ENCODE measurements at regions not wholly inside any gene's neighbourhood (a gene's known extent, or its start where the extent isn't known, plus 50 kb on each side); places are given as distances from the start of the nearest gene placed in this dataset.
A peak's percentile ranks its signal among the peaks of the same experiment; 100 is the strongest.

DNA sequence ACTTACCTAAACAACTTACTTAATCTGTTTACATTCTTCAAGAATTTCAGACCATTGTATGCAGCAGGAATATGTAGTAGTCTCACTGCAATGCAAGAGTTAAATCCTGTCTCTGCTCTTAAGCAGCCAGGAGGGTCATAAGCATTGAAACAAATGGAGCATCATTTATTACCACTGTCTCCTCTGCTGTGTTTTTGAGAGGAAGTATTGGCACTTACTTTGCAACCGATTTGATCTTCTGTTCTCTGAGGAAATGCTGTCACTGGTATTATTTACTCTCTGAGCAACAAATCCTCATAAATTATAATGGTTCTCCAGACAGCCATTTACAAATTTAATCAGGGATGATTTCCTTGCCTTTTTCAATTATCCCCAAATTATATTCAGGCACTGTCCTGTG is 1367.1 kb downstream of the STIM2 start (continued):
- TF ChIP-seq, protein P1, sequence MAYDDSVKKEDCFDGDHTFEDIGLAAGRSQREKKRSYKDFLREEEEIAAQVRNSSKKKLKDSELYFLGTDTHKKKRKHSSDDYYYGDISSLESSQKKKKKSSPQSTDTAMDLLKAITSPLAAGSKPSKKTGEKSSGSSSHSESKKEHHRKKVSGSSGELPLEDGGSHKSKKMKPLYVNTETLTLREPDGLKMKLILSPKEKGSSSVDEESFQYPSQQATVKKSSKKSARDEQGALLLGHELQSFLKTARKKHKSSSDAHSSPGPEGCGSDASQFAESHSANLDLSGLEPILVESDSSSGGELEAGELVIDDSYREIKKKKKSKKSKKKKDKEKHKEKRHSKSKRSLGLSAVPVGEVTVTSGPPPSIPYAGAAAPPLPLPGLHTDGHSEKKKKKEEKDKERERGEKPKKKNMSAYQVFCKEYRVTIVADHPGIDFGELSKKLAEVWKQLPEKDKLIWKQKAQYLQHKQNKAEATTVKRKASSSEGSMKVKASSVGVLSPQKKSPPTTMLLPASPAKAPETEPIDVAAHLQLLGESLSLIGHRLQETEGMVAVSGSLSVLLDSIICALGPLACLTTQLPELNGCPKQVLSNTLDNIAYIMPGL (CRISPR knock-in tag; IDR thresholded peaks at IDR 0.05; ENCODE audit: borderline replicate concordance) = no peak
- TF ChIP-seq KDM5A (IDR thresholded peaks at IDR 0.05) = no peak
- no peak for TF ChIP-seq ZSCAN20 (CRISPR knock-in tag; IDR thresholded peaks at IDR 0.05)
- TF ChIP-seq, protein P2, sequence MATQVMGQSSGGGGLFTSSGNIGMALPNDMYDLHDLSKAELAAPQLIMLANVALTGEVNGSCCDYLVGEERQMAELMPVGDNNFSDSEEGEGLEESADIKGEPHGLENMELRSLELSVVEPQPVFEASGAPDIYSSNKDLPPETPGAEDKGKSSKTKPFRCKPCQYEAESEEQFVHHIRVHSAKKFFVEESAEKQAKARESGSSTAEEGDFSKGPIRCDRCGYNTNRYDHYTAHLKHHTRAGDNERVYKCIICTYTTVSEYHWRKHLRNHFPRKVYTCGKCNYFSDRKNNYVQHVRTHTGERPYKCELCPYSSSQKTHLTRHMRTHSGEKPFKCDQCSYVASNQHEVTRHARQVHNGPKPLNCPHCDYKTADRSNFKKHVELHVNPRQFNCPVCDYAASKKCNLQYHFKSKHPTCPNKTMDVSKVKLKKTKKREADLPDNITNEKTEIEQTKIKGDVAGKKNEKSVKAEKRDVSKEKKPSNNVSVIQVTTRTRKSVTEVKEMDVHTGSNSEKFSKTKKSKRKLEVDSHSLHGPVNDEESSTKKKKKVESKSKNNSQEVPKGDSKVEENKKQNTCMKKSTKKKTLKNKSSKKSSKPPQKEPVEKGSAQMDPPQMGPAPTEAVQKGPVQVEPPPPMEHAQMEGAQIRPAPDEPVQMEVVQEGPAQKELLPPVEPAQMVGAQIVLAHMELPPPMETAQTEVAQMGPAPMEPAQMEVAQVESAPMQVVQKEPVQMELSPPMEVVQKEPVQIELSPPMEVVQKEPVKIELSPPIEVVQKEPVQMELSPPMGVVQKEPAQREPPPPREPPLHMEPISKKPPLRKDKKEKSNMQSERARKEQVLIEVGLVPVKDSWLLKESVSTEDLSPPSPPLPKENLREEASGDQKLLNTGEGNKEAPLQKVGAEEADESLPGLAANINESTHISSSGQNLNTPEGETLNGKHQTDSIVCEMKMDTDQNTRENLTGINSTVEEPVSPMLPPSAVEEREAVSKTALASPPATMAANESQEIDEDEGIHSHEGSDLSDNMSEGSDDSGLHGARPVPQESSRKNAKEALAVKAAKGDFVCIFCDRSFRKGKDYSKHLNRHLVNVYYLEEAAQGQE (IDR thresholded peaks at IDR 0.05) = no peak

DNA sequence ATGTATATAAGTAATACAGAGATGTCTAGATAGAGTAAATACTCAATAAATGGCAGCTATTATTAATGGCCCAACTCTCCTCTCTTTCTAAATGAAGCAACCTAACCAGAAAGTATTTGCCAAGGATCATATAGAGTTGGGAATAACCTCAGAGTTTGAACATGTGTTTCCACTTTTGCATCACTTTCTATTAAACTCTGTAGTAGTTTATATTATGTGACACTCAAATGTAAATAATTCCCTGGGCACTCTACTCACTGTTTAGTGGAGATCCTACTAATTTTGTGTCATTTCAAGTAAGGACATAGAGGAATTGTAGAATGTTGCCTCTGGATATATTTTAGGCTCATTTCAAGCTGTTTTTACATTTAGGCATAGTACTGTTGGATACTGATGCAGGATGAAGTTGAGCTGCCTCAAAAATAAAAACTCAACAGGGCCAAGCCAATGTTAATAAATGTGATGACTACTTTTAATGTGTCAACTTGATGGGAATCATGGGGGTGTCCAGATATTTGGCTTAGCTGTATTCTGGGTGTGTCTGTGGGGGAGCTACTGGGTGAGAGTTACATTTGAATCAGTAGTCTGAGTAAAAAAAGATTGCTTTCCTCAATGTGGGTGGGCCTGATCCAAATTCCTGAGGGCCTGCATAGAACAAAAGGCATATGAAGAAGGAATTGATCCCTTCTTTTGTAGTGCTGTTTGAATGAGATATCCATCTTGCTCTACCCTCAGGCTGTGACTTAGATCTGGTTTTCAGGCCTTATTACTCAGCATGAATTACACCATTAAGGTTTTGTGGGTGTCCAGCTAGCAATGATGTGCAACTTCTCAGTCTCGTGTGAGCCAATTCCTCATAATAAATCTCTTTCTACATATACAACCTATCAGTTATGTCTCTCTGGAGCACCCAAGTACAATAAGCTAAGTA is 1368.2 kb downstream of the STIM2 start:
- CTCF ChIA-PET = no interaction called here

DNA sequence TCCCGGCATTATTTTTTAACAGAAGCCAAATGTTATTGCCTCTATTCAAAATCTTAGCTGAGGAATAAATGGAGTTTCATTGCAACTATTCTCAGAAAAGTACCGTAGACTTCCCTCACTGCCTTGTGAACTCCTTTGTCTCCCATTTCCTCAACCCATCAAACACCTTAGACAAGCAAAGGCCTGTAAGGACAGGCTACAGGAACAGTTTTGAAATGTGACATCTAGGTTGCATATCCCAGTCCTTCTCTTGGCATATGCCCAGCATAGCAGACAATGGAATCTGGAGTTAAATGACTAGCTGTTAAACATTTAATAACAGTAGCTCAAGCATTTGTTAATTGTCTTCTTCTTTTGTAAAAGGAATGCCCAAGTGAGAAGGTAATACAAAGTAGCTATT is 1371.7 kb downstream of the STIM2 start:
- H3K9me3 ChIP-seq = no peaks in the 10 kb centered on the region
- TF ChIP-seq CHD2 (IDR thresholded peaks at IDR 0.05; ENCODE audit: low read length, partially characterized antibody) (no peak), RARB (CRISPR knock-in tag; IDR thresholded peaks at IDR 0.05) (no peak), CBX8 (IDR thresholded peaks at IDR 0.05) (no peak), SMC3 (IDR thresholded peaks at IDR 0.05) (no peak), CBX2 (IDR thresholded peaks at IDR 0.05; ENCODE audit: borderline replicate concordance, low read depth) (no peak), HDAC2 (IDR thresholded peaks at IDR 0.05) (no peak), RAD21 (conservative IDR thresholded peaks at IDR 0.05 in 1 of 2, IDR thresholded peaks at IDR 0.05 in 1 of 2) (no peak), EHF (CRISPR knock-in tag; IDR thresholded peaks at IDR 0.05) (no peak)
- ChIA-PET POLR2A (no interaction called here), CTCF (no interaction called here)
- no peak overlapping the region for H3K4me3 ChIP-seq
- no peak overlapping the region for H3K4me2 ChIP-seq
- DNase-seq (ENCODE audit: low read depth in 1 of 2, low spot score in 1 of 2) = no peak
- WGBS (ENCODE audit: missing lambda C conversion rate) = 75% methylated on average over 2 of the region's 2 CpGs
- ATAC-seq = no peak
- FAIRE-seq = no peak
- no peaks in the 10 kb centered on the region for H3K4me1 ChIP-seq
- no peak overlapping the region for H3K27ac ChIP-seq

More for the DNA sequence above, 1368.2 kb downstream of the STIM2 start:
- POLR2A ChIA-PET = no interaction called here
- no peak for TF ChIP-seq HDAC2 (IDR thresholded peaks at IDR 0.05)
- no peak for TF ChIP-seq HEYL (CRISPR knock-in tag; IDR thresholded peaks at IDR 0.05)
- no peak for TF ChIP-seq ZSCAN20 (CRISPR knock-in tag; IDR thresholded peaks at IDR 0.05)
- ATAC-seq = no peak
- 50% methylated on average over 1 of the region's 1 CpG for WGBS (ENCODE audit: missing lambda C conversion rate)
- no peak for FAIRE-seq
- Histone ChIP-seq H3K4me1 (0 out of 3 replicates have a peak, but pooled peaks cover 3% of the 10 kb centered on the region), H3K27ac (peak overlapping the region in 1 of 2 experiments; percentile 48; a peak in 1 of 6 replicates), H3K4me3 (no peak overlapping the region), H3K9me3 (no peaks in the 10 kb centered on the region), H3K4me2 (no peak overlapping the region)
- peak in 1 of 2 experiments; percentile 14 for DNase-seq (ENCODE audit: low read depth in 1 of 2, low spot score in 1 of 2)

DNA sequence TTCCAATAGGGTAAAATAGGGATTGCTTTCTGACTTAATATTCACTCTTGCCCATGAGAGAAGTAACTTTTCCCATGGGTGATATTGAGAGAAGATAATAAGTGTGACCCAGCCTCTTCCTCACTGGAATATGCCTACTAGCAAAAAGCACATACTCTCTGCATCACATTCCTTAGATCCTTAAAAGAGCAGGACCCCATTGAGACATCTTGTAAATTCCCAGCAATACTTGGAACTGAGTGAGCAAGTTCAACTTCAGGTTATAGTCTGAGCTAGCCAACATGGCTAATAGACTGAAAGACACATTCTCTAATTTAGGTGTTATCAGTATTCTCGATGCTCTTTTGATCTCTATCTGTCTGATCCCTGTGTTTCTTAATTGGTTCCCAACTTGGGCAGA is 1372.3 kb downstream of the STIM2 start:
- POLR2A ChIA-PET = no interaction called here
- no peaks in the 10 kb centered on the region for H3K9me3 ChIP-seq
- no peak overlapping the region for H3K27ac ChIP-seq
- no peaks in the 10 kb centered on the region for H3K4me1 ChIP-seq
- ATAC-seq = no peak
- CTCF ChIA-PET = no interaction called here
- H3K4me2 ChIP-seq = no peak overlapping the region
- H3K4me3 ChIP-seq = no peak overlapping the region
- 45% methylated on average over 1 of the region's 1 CpG for WGBS (ENCODE audit: missing lambda C conversion rate)
- no peak for DNase-seq (ENCODE audit: low read depth in 1 of 2, low spot score in 1 of 2)
- no peak for FAIRE-seq
- TF ChIP-seq CBX8 (IDR thresholded peaks at IDR 0.05) (no peak), NFE2L2 (conservative IDR thresholded peaks at IDR 0.05; ENCODE audit: low read length) (no peak), MAZ (IDR thresholded peaks at IDR 0.05; ENCODE audit: borderline replicate concordance, low read depth, low read length) (no peak), CBX2 (IDR thresholded peaks at IDR 0.05; ENCODE audit: borderline replicate concordance, low read depth) (no peak), ZFP36 (IDR thresholded peaks at IDR 0.05; ENCODE audit: borderline replicate concordance, partially characterized antibody) (no peak), MAFK (IDR thresholded peaks at IDR 0.05; ENCODE audit: partially characterized antibody) (no peak), HOXB13 (CRISPR knock-in tag; IDR thresholded peaks at IDR 0.05; ENCODE audit: low read depth) (no peak), ZNF302 (CRISPR knock-in tag; IDR thresholded peaks at IDR 0.05) (no peak), NR3C1 (IDR thresholded peaks at IDR 0.05) (no peak)
- TF ChIP-seq, protein P3, sequence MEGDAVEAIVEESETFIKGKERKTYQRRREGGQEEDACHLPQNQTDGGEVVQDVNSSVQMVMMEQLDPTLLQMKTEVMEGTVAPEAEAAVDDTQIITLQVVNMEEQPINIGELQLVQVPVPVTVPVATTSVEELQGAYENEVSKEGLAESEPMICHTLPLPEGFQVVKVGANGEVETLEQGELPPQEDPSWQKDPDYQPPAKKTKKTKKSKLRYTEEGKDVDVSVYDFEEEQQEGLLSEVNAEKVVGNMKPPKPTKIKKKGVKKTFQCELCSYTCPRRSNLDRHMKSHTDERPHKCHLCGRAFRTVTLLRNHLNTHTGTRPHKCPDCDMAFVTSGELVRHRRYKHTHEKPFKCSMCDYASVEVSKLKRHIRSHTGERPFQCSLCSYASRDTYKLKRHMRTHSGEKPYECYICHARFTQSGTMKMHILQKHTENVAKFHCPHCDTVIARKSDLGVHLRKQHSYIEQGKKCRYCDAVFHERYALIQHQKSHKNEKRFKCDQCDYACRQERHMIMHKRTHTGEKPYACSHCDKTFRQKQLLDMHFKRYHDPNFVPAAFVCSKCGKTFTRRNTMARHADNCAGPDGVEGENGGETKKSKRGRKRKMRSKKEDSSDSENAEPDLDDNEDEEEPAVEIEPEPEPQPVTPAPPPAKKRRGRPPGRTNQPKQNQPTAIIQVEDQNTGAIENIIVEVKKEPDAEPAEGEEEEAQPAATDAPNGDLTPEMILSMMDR (IDR thresholded peaks at IDR 0.05) = no peak
- TF ChIP-seq, protein P4, sequence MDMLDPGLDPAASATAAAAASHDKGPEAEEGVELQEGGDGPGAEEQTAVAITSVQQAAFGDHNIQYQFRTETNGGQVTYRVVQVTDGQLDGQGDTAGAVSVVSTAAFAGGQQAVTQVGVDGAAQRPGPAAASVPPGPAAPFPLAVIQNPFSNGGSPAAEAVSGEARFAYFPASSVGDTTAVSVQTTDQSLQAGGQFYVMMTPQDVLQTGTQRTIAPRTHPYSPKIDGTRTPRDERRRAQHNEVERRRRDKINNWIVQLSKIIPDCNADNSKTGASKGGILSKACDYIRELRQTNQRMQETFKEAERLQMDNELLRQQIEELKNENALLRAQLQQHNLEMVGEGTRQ (IDR thresholded peaks at IDR 0.05) = no peak
